A549 (cell line): ENCODE measurements at regions not wholly inside any gene's neighbourhood (a gene's known extent, or its start where the extent isn't known, plus 50 kb on each side); places are given as distances from the start of the nearest gene placed in this dataset.

Experiments
- ATAC-seq, 2 experiments: fragments of 200-7000 bp in 1 of 2; fragments of >200 bp in 1 of 2; cut with Nextera tagmentation in 1 of 2; cut with Tn5 transposase in 1 of 2; 3 replicates each; pipeline versions ENCODE4 v1.8.0 to v1.9.1; 2018 to 2020; ENCODE audit warnings: mild to moderate bottlenecking in 1 of 2, moderate library complexity in 1 of 2
- CTCF ChIA-PET: fragments of 300-600 bp; sonication (Branson Sonifier 250); formaldehyde crosslinking; extraction: SDS; loops from one replicate; lab custom pipeline; 2021; ENCODE audit warnings: antibody characterized with exemption, inconsistent platforms; lab: Yijun Ruan, JAX
- POLR2A ChIA-PET: fragments of 350-600 bp; formaldehyde crosslinking; extraction: SDS; loops from one replicate; lab custom pipeline; 2021; ENCODE audit warnings: antibody characterized with exemption, inconsistent platforms; lab: Yijun Ruan, JAX
- DNase-seq, 2 experiments: peaks; one replicate each; pipeline versions ENCODE4 v3.0.0 to v3.0.0-alpha.2; 2011 to 2016; ENCODE audit warnings: low read depth in 1 of 2, low spot score in 1 of 2
- FAIRE-seq: peaks from 2 replicates; lab custom pipeline; 2011; peaks lifted over from hg19 to GRCh38; lab: Jason Lieb, UNC
- H3K27ac ChIP-seq, 2 experiments: fragments of >200 bp; sonication (Bioruptor Twin); formaldehyde crosslinking; 3 replicates each; pipeline ENCODE4 v1.5.1; 2016 to 2017
- H3K4me1 ChIP-seq: fragments of >200 bp; sonication (Bioruptor Twin); formaldehyde crosslinking; 3 replicates; pipeline ENCODE4 v1.6.1; 2016
- H3K4me2 ChIP-seq: fragments of >200 bp; sonication (Bioruptor Twin); formaldehyde crosslinking; 3 replicates; pipeline ENCODE4 v1.6.1; 2016
- H3K4me3 ChIP-seq: fragments of >200 bp; sonication (Bioruptor Twin); formaldehyde crosslinking; 3 replicates; pipeline ENCODE4 v1.5.1; 2016
- H3K9me3 ChIP-seq: fragments of >200 bp; sonication (Bioruptor Twin); formaldehyde crosslinking; 3 replicates; pipeline ENCODE4 v1.6.1; 2016
- BHLHE40 ChIP-seq: IDR thresholded peaks from 2 replicates; pipeline ENCODE4 v1.6.1; 2012; ENCODE audit warnings: low read depth, low read length, inconsistent platforms
- CHD4 ChIP-seq: fragments of 200-600 bp; sonication (generic); IDR thresholded peaks from 2 replicates; pipeline ENCODE4 v1.6.1; 2016; ENCODE audit warnings: antibody characterized with exemption, mild to moderate bottlenecking, borderline replicate concordance
- EHF ChIP-seq: fragments of 250-450 bp; sonication (Bioruptor Pico); IDR thresholded peaks from 2 replicates; pipeline ENCODE4 v1.5.0; 2020; ENCODE audit warnings: mild to moderate bottlenecking
- EHMT2 ChIP-seq: fragments of 200-600 bp; sonication (generic); IDR thresholded peaks from 2 replicates; pipeline ENCODE4 v1.6.1; 2016; ENCODE audit warnings: antibody characterized with exemption, low read depth, mild to moderate bottlenecking, moderate library complexity
- EP300 ChIP-seq, 2 experiments: fragments of >200 bp; sonication (Bioruptor Twin); formaldehyde crosslinking; IDR thresholded peaks; 2 replicates in 1 of 2; 3 replicates in 1 of 2; pipeline ENCODE4 v1.6.1; 2016 to 2017
- HOXB13 ChIP-seq: fragments of 250-450 bp; sonication (Bioruptor Pico); IDR thresholded peaks from 2 replicates; pipeline ENCODE4 v1.5.0; 2020; ENCODE audit warnings: low read depth, mild to moderate bottlenecking, moderate library complexity
- KDM5A ChIP-seq: fragments of 200-600 bp; sonication (generic); IDR thresholded peaks from 2 replicates; pipeline ENCODE4 v1.6.1; 2016; ENCODE audit warnings: antibody characterized with exemption, mild to moderate bottlenecking
- MAFK ChIP-seq: fragments of 450-650 bp; IDR thresholded peaks from 2 replicates; pipeline ENCODE4 v1.6.1; 2014; ENCODE audit not compliant: partially characterized antibody
- MYC ChIP-seq: IDR thresholded peaks from 2 replicates; pipeline ENCODE4 v1.6.1; 2012; ENCODE audit warnings: mild to moderate bottlenecking, inconsistent platforms, low read length, improper control_type of control experiment, borderline replicate concordance
- NPAS2 ChIP-seq: fragments of 250-450 bp; sonication (Bioruptor Pico); IDR thresholded peaks from 2 replicates; pipeline ENCODE4 v1.8.0; 2022; ENCODE audit warnings: mild to moderate bottlenecking, moderate library complexity, borderline replicate concordance
- NR3C1 ChIP-seq: fragments of >200 bp; sonication (Bioruptor Twin); formaldehyde crosslinking; IDR thresholded peaks from 3 replicates; pipeline ENCODE4 v1.6.1; 2017
- POLR2A ChIP-seq: IDR thresholded peaks from 2 replicates; pipeline ENCODE4 v1.6.1; 2012; ENCODE audit warnings: mild to moderate bottlenecking, low read length
- RAD21 ChIP-seq, 2 experiments: fragments of >200 bp in 1 of 2; sonication (Bioruptor Twin) in 1 of 2; formaldehyde crosslinking in 1 of 2; IDR thresholded peaks in 1 of 2; conservative IDR thresholded peaks in 1 of 2; 2 replicates in 1 of 2; 3 replicates in 1 of 2; pipeline ENCODE4 v1.6.1; 2012 to 2018; ENCODE audit warnings: inconsistent platforms in 1 of 2
- RCOR1 ChIP-seq: fragments of 150-350 bp; IDR thresholded peaks from 2 replicates; pipeline ENCODE4 v1.6.1; 2014; ENCODE audit warnings: antibody characterized with exemption, low read length, low read depth
- RFX5 ChIP-seq: fragments of 450-650 bp; IDR thresholded peaks from 2 replicates; pipeline ENCODE4 v1.7.1; 2014; ENCODE audit warnings: antibody characterized with exemption, mild to moderate bottlenecking, moderate library complexity
- ZC3H11A ChIP-seq: fragments of 450-650 bp; IDR thresholded peaks from 2 replicates; pipeline ENCODE4 v1.6.1; 2014; ENCODE audit warnings: antibody characterized with exemption, mild to moderate bottlenecking
- ZNF302 ChIP-seq: fragments of 250-450 bp; sonication (Bioruptor Pico); IDR thresholded peaks from 2 replicates; pipeline ENCODE4 v1.9.0; 2021; ENCODE audit warnings: inconsistent platforms, mild to moderate bottlenecking, moderate library complexity
- WGBS: methylation state at CpG from one replicate; pipeline ENCODE4 v1.1.6; 2017; ENCODE audit errors: missing lambda C conversion rate; 5-methylcytosine and 5-hydroxymethylcytosine counted together
- TF ChIP-seq, protein P1 (sequence below): IDR thresholded peaks from 2 replicates; pipeline ENCODE4 v1.6.1; 2012; ENCODE audit warnings: low read depth, borderline replicate concordance
- TF ChIP-seq, protein P2 (sequence below): fragments of >200 bp; sonication (Bioruptor Twin); formaldehyde crosslinking; IDR thresholded peaks from 3 replicates; pipeline ENCODE4 v1.5.1; 2016
- TF ChIP-seq, protein P3 (sequence below): fragments of 250-450 bp; sonication (Bioruptor Pico); IDR thresholded peaks from 2 replicates; pipeline ENCODE4 v1.5.0; 2020; ENCODE audit warnings: low read depth, mild to moderate bottlenecking, moderate library complexity
- TF ChIP-seq, protein P4 (sequence below): fragments of >200 bp; sonication (Bioruptor Twin); formaldehyde crosslinking; IDR thresholded peaks from 3 replicates; pipeline ENCODE4 v1.6.1; 2016
- TF ChIP-seq, protein P5 (sequence below): fragments of 250-450 bp; sonication (Bioruptor Pico); IDR thresholded peaks from 2 replicates; pipeline ENCODE4 v1.5.0; 2021; ENCODE audit warnings: mild to moderate bottlenecking, moderate library complexity, borderline replicate concordance
- TF ChIP-seq, protein P6 (sequence below): fragments of >200 bp; sonication (Bioruptor Twin); formaldehyde crosslinking; IDR thresholded peaks from 2 replicates; pipeline ENCODE4 v1.6.1; 2016

DNA sequence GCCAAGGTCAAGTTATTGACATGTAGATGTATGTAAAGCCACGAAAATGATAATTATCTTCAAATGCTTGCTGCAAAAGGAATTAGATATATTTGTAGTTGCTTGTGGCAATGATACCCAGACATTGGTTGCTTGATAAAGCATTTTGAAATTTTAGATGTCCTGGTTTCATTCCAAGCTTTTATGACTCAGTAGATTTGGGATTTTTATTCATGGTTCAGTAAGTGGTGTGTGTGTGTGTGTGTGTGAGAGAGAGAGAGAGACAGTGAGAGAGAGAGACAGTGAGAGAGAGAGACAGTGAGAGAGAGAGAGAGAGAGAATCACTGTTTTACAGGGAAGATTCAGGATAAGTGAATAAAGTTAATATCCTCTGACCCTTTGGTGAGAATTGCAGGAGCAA lies 498.2 kb upstream of the C1orf87 start:
- 0% methylated on average over 1 of the region's 1 CpG for WGBS
- CTCF ChIA-PET, result interaction anchor here (0.9 kb wide), 1 partner anchor 42 kb away, joined by 3 read pairs; no protein-coding TSS in a partner anchor
- no peak for FAIRE-seq

DNA sequence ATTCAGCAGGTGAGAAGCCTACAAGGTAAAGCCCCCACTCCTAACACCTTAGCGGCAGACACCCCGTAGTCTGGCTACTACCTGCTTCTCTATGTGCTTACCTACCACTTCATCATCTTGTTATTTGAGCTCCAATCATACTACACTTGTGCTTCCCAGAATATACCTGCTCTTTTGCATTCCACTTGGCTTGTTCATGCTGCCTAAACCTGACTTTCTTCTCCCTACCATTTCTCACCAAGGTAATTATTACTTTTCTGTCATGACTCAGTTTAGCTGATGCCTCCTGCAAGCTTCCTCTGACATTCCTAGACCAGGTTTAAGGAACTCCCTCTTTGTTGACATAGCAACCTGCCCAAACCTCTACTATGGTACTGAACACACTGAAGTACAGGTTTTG lies 495.6 kb upstream of the C1orf87 start:
- Histone ChIP-seq H3K27ac (no peak overlapping the region), H3K4me1 (0 out of 3 replicates have a peak, but pooled peaks cover 3% of the 10 kb centered on the region), H3K4me3 (no peak overlapping the region), H3K4me2 (no peak overlapping the region), H3K9me3 (no peaks in the 10 kb centered on the region)
- DNase-seq, result no peak
- TF ChIP-seq RAD21 (conservative IDR thresholded peaks at IDR 0.05 in 1 of 2, IDR thresholded peaks at IDR 0.05 in 1 of 2) (no peak), MYC (no peak), NPAS2 (CRISPR knock-in tag) (no peak), ZNF302 (CRISPR knock-in tag) (no peak), CHD4 (no peak), EHMT2 (no peak), RFX5 (no peak)
- TF ChIP-seq, protein P1, sequence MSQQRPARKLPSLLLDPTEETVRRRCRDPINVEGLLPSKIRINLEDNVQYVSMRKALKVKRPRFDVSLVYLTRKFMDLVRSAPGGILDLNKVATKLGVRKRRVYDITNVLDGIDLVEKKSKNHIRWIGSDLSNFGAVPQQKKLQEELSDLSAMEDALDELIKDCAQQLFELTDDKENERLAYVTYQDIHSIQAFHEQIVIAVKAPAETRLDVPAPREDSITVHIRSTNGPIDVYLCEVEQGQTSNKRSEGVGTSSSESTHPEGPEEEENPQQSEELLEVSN, result no peak
- ChIA-PET CTCF (no interaction called here), POLR2A (no interaction called here)
- no peak for ATAC-seq
- no peak for FAIRE-seq
- WGBS, result 4% methylated on average over 2 of the region's 2 CpGs

More for the DNA sequence above, 498.2 kb upstream of the C1orf87 start:
- Histone ChIP-seq H3K27ac (no peak overlapping the region), H3K9me3 (no peaks in the 10 kb centered on the region), H3K4me3 (no peak overlapping the region), H3K4me1 (0 out of 3 replicates have a peak, but pooled peaks cover 3% of the 10 kb centered on the region), H3K4me2 (no peak overlapping the region)
- DNase-seq (no peak), ATAC-seq (no peak)
- POLR2A ChIA-PET, result no interaction called here
- TF ChIP-seq, protein P2, sequence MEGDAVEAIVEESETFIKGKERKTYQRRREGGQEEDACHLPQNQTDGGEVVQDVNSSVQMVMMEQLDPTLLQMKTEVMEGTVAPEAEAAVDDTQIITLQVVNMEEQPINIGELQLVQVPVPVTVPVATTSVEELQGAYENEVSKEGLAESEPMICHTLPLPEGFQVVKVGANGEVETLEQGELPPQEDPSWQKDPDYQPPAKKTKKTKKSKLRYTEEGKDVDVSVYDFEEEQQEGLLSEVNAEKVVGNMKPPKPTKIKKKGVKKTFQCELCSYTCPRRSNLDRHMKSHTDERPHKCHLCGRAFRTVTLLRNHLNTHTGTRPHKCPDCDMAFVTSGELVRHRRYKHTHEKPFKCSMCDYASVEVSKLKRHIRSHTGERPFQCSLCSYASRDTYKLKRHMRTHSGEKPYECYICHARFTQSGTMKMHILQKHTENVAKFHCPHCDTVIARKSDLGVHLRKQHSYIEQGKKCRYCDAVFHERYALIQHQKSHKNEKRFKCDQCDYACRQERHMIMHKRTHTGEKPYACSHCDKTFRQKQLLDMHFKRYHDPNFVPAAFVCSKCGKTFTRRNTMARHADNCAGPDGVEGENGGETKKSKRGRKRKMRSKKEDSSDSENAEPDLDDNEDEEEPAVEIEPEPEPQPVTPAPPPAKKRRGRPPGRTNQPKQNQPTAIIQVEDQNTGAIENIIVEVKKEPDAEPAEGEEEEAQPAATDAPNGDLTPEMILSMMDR, result no peak
- TF ChIP-seq MAFK (no peak), HOXB13 (CRISPR knock-in tag) (no peak), EP300 (IDR thresholded peaks at IDR 0.05) (no peak), CHD4 (no peak), RCOR1 (no peak), POLR2A (no peak), RFX5 (no peak), ZC3H11A (no peak), BHLHE40 (no peak), EHF (CRISPR knock-in tag) (no peak), NR3C1 (no peak), KDM5A (no peak)
- TF ChIP-seq, protein P1, result no peak
- TF ChIP-seq, protein P3, sequence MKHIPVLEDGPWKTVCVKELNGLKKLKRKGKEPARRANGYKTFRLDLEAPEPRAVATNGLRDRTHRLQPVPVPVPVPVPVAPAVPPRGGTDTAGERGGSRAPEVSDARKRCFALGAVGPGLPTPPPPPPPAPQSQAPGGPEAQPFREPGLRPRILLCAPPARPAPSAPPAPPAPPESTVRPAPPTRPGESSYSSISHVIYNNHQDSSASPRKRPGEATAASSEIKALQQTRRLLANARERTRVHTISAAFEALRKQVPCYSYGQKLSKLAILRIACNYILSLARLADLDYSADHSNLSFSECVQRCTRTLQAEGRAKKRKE (CRISPR knock-in tag), result no peak
- TF ChIP-seq, protein P4, sequence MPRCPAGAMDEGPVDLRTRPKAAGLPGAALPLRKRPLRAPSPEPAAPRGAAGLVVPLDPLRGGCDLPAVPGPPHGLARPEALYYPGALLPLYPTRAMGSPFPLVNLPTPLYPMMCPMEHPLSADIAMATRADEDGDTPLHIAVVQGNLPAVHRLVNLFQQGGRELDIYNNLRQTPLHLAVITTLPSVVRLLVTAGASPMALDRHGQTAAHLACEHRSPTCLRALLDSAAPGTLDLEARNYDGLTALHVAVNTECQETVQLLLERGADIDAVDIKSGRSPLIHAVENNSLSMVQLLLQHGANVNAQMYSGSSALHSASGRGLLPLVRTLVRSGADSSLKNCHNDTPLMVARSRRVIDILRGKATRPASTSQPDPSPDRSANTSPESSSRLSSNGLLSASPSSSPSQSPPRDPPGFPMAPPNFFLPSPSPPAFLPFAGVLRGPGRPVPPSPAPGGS, result no peak
- TF ChIP-seq, protein P5, sequence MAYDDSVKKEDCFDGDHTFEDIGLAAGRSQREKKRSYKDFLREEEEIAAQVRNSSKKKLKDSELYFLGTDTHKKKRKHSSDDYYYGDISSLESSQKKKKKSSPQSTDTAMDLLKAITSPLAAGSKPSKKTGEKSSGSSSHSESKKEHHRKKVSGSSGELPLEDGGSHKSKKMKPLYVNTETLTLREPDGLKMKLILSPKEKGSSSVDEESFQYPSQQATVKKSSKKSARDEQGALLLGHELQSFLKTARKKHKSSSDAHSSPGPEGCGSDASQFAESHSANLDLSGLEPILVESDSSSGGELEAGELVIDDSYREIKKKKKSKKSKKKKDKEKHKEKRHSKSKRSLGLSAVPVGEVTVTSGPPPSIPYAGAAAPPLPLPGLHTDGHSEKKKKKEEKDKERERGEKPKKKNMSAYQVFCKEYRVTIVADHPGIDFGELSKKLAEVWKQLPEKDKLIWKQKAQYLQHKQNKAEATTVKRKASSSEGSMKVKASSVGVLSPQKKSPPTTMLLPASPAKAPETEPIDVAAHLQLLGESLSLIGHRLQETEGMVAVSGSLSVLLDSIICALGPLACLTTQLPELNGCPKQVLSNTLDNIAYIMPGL (CRISPR knock-in tag), result no peak
- TF ChIP-seq, protein P6, sequence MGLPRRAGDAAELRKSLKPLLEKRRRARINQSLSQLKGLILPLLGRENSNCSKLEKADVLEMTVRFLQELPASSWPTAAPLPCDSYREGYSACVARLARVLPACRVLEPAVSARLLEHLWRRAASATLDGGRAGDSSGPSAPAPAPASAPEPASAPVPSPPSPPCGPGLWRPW, result no peak
